H1 (cell line): ENCODE measurements at regions not wholly inside any gene's neighbourhood (a gene's known extent, or its start where the extent isn't known, plus 50 kb on each side); places are given as distances from the start of the nearest gene placed in this dataset.

ENCODE experiments used
- CTCF ChIA-PET: fragments of 300-600 bp; sonication (Branson Sonifier 250); formaldehyde crosslinking; loops from one replicate; lab custom pipeline; 2021; ENCODE audit not compliant: partially characterized antibody; lab: Charles Lee
- POLR2A ChIA-PET: fragments of 300-600 bp; sonication (Branson Sonifier 250); formaldehyde crosslinking; loops from one replicate; lab custom pipeline; 2021; ENCODE audit warnings: inconsistent platforms; ENCODE audit not compliant: partially characterized antibody; lab: Charles Lee
- DNase-seq, 2 experiments: peaks; one replicate each; pipeline versions ENCODE4 v3.0.0 to v3.0.0-alpha.2; 2010 to 2022; ENCODE audit warnings: low spot score in 2 of 2, low read depth in 1 of 2, mixed read lengths in 1 of 2
- FAIRE-seq: peaks from 2 replicates; lab custom pipeline; 2011; peaks lifted over from hg19 to GRCh38; lab: Jason Lieb, UNC
- H2AFZ ChIP-seq: 2 replicates; pipeline ENCODE4 v1.8.1; 2012; ENCODE audit warnings: low read length, inconsistent platforms
- H2AK5ac ChIP-seq: 2 replicates; pipeline ENCODE4 v1.6.1; 2013; ENCODE audit warnings: low read depth, low read length
- H2BK120ac ChIP-seq: replicated peaks from 2 replicates; pipeline ENCODE3; 2013; ENCODE audit warnings: low read depth, low read length, inconsistent platforms
- H2BK12ac ChIP-seq: 2 replicates; pipeline ENCODE4 v1.6.1; 2013; ENCODE audit warnings: low read depth, low read length
- H2BK15ac ChIP-seq: 2 replicates; pipeline ENCODE4 v1.6.1; 2013; ENCODE audit warnings: low read length
- H2BK20ac ChIP-seq: 2 replicates; pipeline ENCODE4 v1.6.1; 2013; ENCODE audit warnings: low read length
- H2BK5ac ChIP-seq: 2 replicates; pipeline ENCODE4 v1.6.1; 2013; ENCODE audit warnings: low read depth, low read length
- H3K14ac ChIP-seq: 2 replicates; pipeline ENCODE4 v1.6.1; 2013; ENCODE audit warnings: inconsistent platforms; ENCODE audit not compliant: insufficient read length
- H3K18ac ChIP-seq: 2 replicates; pipeline ENCODE4 v1.6.1; 2013; ENCODE audit warnings: low read length; ENCODE audit errors: extremely low read depth
- H3K23ac ChIP-seq: 2 replicates; pipeline ENCODE4 v1.6.1; 2013; ENCODE audit warnings: inconsistent platforms; ENCODE audit not compliant: insufficient read length
- H3K23me2 ChIP-seq: 2 replicates; pipeline ENCODE4 v1.6.1; 2013; ENCODE audit warnings: low read depth, low read length
- H3K27ac ChIP-seq: 2 replicates; pipeline ENCODE4 v1.6.1; 2011; ENCODE audit warnings: low read depth, low read length, inconsistent platforms
- H3K27me3 ChIP-seq, 4 experiments: replicated peaks in 1 of 4; 1 replicate in 1 of 4; 2 replicates in 3 of 4; pipeline versions ENCODE4 v1.6.1 to v1.8.1; 2011 to 2013; ENCODE audit warnings: low read length in 3 of 4, mild to moderate bottlenecking in 3 of 4, inconsistent platforms in 2 of 4, mixed read lengths in 2 of 4, moderate library complexity in 1 of 4; ENCODE audit not compliant: control insufficient read depth in 3 of 4, insufficient read depth in 3 of 4; ENCODE audit errors: extremely low read depth in 1 of 4
- H3K36me3 ChIP-seq, 4 experiments: 2 replicates each; pipeline versions ENCODE4 v1.6.1 to v1.8.1; 2011 to 2013; ENCODE audit warnings: mild to moderate bottlenecking in 4 of 4, low read length in 3 of 4, moderate library complexity in 2 of 4, control low read depth in 1 of 4, inconsistent platforms in 1 of 4; ENCODE audit not compliant: insufficient read depth in 4 of 4, control insufficient read depth in 2 of 4
- H3K4ac ChIP-seq: replicated peaks from 2 replicates; pipeline ENCODE3; 2013; ENCODE audit warnings: low read length, low read depth, mixed read lengths, inconsistent platforms; ENCODE audit not compliant: insufficient read length
- H3K4me1 ChIP-seq, 4 experiments: replicated peaks in 1 of 4; 1 replicate in 1 of 4; 2 replicates in 3 of 4; pipeline versions ENCODE4 v1.6.1 to v1.8.1; 2011 to 2013; ENCODE audit warnings: low read length in 3 of 4, inconsistent platforms in 2 of 4, mixed read lengths in 1 of 4; ENCODE audit not compliant: insufficient read depth in 4 of 4, control insufficient read depth in 3 of 4
- H3K4me2 ChIP-seq, 2 experiments: 2 replicates each; pipeline versions ENCODE4 v1.6.1 to v1.8.1; 2011 to 2013; ENCODE audit warnings: low read depth in 2 of 2, low read length in 2 of 2, control low read depth in 1 of 2, inconsistent platforms in 1 of 2, mild to moderate bottlenecking in 1 of 2; ENCODE audit not compliant: insufficient read depth in 1 of 2
- H3K4me3 ChIP-seq, 4 experiments: fragments of 200-600, 300-600 bp in 1 of 4; sonication (generic), shearing (Covaris generic), sonication (Bioruptor Twin) in 1 of 4; 2 replicates each; pipeline versions ENCODE4 v1.5.1 to v1.8.1; 2011 to 2016; ENCODE audit warnings: low read length in 4 of 4, low read depth in 3 of 4, control low read depth in 2 of 4, inconsistent platforms in 2 of 4, mild to moderate bottlenecking in 2 of 4, mixed read lengths in 1 of 4, moderate library complexity in 1 of 4; ENCODE audit not compliant: insufficient read depth in 2 of 4; ENCODE audit errors: extremely low read depth in 1 of 4
- H3K56ac ChIP-seq: replicated peaks from 2 replicates; pipeline ENCODE3; 2013; ENCODE audit warnings: low read depth, mild to moderate bottlenecking, mixed read lengths, low read length, inconsistent platforms; ENCODE audit not compliant: insufficient read length
- H3K79me1 ChIP-seq: 2 replicates; pipeline ENCODE4 v1.6.1; 2013; ENCODE audit warnings: low read depth, low read length, control low read depth
- H3K79me2 ChIP-seq, 2 experiments: 2 replicates each; pipeline versions ENCODE4 v1.6.1 to v1.8.1; 2012 to 2013; ENCODE audit warnings: low read length in 2 of 2, mild to moderate bottlenecking in 2 of 2, inconsistent platforms in 1 of 2; ENCODE audit not compliant: insufficient read depth in 2 of 2, control insufficient read depth in 1 of 2
- H3K9ac ChIP-seq, 4 experiments: replicated peaks in 1 of 4; 1 replicate in 1 of 4; 2 replicates in 3 of 4; pipeline versions ENCODE4 v1.6.1 to v1.8.1; 2011 to 2013; ENCODE audit warnings: low read depth in 3 of 4, low read length in 3 of 4, control low read depth in 2 of 4, mild to moderate bottlenecking in 2 of 4, moderate library complexity in 2 of 4, inconsistent platforms in 1 of 4; ENCODE audit errors: extremely low read depth in 1 of 4
- H3K9me3 ChIP-seq, 2 experiments: 2 replicates each; pipeline versions ENCODE4 v1.6.1 to v1.8.1; 2012 to 2013; ENCODE audit warnings: mild to moderate bottlenecking in 2 of 2, moderate library complexity in 2 of 2, control low read depth in 1 of 2, inconsistent platforms in 1 of 2, low read depth in 1 of 2, low read length in 1 of 2, mixed read lengths in 1 of 2; ENCODE audit not compliant: insufficient read depth in 2 of 2
- H4K20me1 ChIP-seq, 2 experiments: replicated peaks in 1 of 2; 2 replicates each; pipeline versions ENCODE3 to v1.8.1; 2011 to 2013; ENCODE audit warnings: inconsistent platforms in 2 of 2, low read length in 2 of 2, mild to moderate bottlenecking in 1 of 2; ENCODE audit not compliant: insufficient read depth in 2 of 2, control insufficient read depth in 1 of 2
- H4K5ac ChIP-seq: 2 replicates; pipeline ENCODE4 v1.6.1; 2013; ENCODE audit warnings: low read length, low read depth, mixed read lengths, inconsistent platforms; ENCODE audit not compliant: insufficient read length
- H4K8ac ChIP-seq: 2 replicates; pipeline ENCODE4 v1.8.0; 2013; ENCODE audit warnings: mild to moderate bottlenecking, moderate library complexity, low read length, inconsistent platforms; ENCODE audit not compliant: insufficient read depth; ENCODE audit errors: extremely low read depth
- H4K91ac ChIP-seq: replicated peaks from 2 replicates; pipeline ENCODE3; 2013; ENCODE audit warnings: low read length, mixed read lengths, inconsistent platforms; ENCODE audit not compliant: insufficient read length
- ASH2L ChIP-seq: fragments of 200-600, 300-600 bp; sonication (generic); IDR thresholded peaks from one replicate; pipeline ENCODE4 v1.7.1; 2017; ENCODE audit warnings: low read length
- BCL11A ChIP-seq, 2 experiments: IDR thresholded peaks; one replicate each; pipeline ENCODE4 v1.6.1; 2011; ENCODE audit warnings: low read depth in 2 of 2, low read length in 2 of 2, mild to moderate bottlenecking in 2 of 2
- EZH2 ChIP-seq: fragments of 200-600 bp; sonication (generic); IDR thresholded peaks from 2 replicates; pipeline ENCODE4 v1.7.1; 2012; ENCODE audit warnings: low read depth, mild to moderate bottlenecking, moderate library complexity, low read length, inconsistent platforms; ENCODE audit not compliant: severe bottlenecking
- GABPA ChIP-seq: IDR thresholded peaks from 2 replicates; pipeline ENCODE4 v1.6.1; 2011; ENCODE audit warnings: mild to moderate bottlenecking, low read length, moderate library complexity, borderline replicate concordance; ENCODE audit not compliant: insufficient read depth
- RBBP5 ChIP-seq: IDR thresholded peaks from 2 replicates; pipeline ENCODE4 v1.7.1; 2012; ENCODE audit warnings: low read depth, mild to moderate bottlenecking, inconsistent platforms, low read length, moderate library complexity, borderline replicate concordance
- SAP30 ChIP-seq: fragments of 300-600 bp; sonication (generic); IDR thresholded peaks from 2 replicates; pipeline ENCODE4 v1.7.1; 2012; ENCODE audit warnings: low read length, moderate library complexity, mild to moderate bottlenecking, inconsistent platforms; ENCODE audit not compliant: insufficient read depth, insufficient replicate concordance
- WGBS, 2 experiments: shearing (Covaris generic) in 1 of 2; methylation state at CpG; one replicate each; pipeline versions ENCODE4 v1.1.6 to v1.1.7; 2013 to 2015; ENCODE audit warnings: low lambda C conversion rate in 2 of 2, mixed read lengths in 2 of 2, inconsistent platforms in 1 of 2, low coverage in 1 of 2, missing lambda C conversion rate in 1 of 2; ENCODE audit not compliant: insufficient replicate concordance in 2 of 2, insufficient coverage in 1 of 2, insufficient read length in 1 of 2; ENCODE audit errors: extremely low coverage in 1 of 2, missing lambda C conversion rate in 1 of 2; 5-methylcytosine and 5-hydroxymethylcytosine counted together

DNA sequence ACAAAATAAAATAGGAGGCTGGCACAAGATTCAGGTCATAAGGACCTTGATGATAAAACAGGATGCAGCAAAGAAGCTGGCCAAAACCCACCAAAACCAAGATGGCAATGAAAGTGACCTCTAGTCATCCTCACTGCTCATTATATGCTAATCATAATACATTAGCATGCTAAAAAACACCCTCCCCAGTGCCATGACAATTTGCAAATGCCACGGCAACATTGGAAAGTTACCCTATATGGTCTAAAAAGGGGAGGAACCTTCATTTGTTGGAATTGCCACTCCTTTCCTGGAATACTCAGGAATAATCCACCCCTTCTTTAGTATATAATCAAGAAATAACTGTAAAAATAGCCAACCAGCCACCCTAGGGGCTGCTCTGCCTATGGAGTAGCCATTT is 108.8 kb upstream of the GRIK1 start:
- Histone ChIP-seq H3K36me3 (no peaks in the 10 kb centered on the region), H2AK5ac (no peak overlapping the region), H3K4me2 (no peak overlapping the region), H3K4me3 (no peak overlapping the region), H3K79me2 (no peaks in the 10 kb centered on the region), H2BK20ac (no peak overlapping the region), H4K91ac (no peak overlapping the region), H2BK15ac (no peak overlapping the region), H4K20me1 (no peaks in the 10 kb centered on the region), H3K9me3 (no peaks in the 10 kb centered on the region; a peak in 1 of 4 replicates), H3K4me1 (no peaks in the 10 kb centered on the region), H3K23ac (no peak overlapping the region), H4K5ac (no peak overlapping the region), H3K9ac (no peak overlapping the region), H3K27me3 (peaks cover 0 to 1% (median 0%) of the 10 kb centered on the region in 4 experiments; a peak in 1 of 7 replicates), H3K23me2 (no peaks in the 10 kb centered on the region), H3K18ac (no peak overlapping the region), H2BK5ac (no peak overlapping the region), H3K79me1 (no peaks in the 10 kb centered on the region), H3K4ac (no peak overlapping the region), H3K56ac (no peak overlapping the region), H2BK120ac (no peak overlapping the region), H3K14ac (no peak overlapping the region), H3K27ac (no peak overlapping the region), H4K8ac (no peak overlapping the region), H2BK12ac (no peak overlapping the region), H2AFZ (no peak overlapping the region)
- ChIA-PET POLR2A (no interaction called here), CTCF (no interaction called here)
- TF ChIP-seq SAP30 (no peak), RBBP5 (no peak), BCL11A (IDR thresholded peaks at IDR 0.05; ENCODE audit: low read depth in 2 of 2, low read length in 2 of 2) (no peak), EZH2 (no peak), ASH2L (no peak), GABPA (no peak)
- DNase-seq, result no peak
- WGBS, 2 experiments, result 89% methylated on average over 1 of the region's 1 CpG; no CpG with 5 or more reads in 1 of the 2 experiments
- FAIRE-seq, result no peak
